AML-193 (cell line): ENCODE measurements at regions not wholly inside any gene's neighbourhood (a gene's known extent, or its start where the extent isn't known, plus 50 kb on each side); places are given as distances from the start of the nearest gene placed in this dataset.
A peak's percentile ranks its signal among the peaks of the same experiment; 100 is the strongest.

Experiments
- DNase-seq, 2 experiments: peaks; one replicate each; lab custom pipeline; 2025; lab: John Stamatoyannopoulos, UW

DNA sequence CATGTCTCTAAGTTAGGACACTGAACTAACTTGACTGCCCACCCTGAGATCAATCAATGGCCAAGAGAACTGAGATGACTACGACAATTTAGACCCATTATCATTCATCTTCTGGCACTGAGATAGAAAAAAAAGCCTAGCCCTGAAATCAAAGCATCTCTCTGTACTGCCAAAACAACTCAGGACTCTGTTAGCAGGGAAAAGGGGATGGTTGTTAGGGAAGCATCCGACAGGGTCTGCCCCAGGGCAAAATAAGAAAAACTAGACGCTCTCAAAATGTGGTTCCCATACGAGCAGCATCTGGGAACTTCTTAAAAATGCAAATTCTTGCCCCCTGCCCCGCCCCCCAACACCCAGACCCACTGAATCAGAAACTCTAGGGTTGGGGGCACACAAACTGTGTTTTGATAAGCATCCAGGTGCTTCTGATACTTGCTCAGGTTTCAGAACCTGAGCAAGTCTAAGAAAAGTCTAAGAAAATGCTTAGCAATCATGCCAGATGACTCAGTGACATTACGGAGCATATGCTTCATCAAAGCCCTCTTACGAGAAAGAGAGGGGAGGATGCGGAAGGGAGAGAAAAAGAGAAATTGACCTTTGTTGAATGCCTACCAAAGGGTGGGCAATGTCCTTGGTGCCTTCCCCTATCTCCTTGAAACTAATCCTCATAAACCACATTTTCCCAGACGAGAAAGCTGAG lies 172.8 kb upstream of the HES1 start:
- DNase-seq, result no peak

DNA sequence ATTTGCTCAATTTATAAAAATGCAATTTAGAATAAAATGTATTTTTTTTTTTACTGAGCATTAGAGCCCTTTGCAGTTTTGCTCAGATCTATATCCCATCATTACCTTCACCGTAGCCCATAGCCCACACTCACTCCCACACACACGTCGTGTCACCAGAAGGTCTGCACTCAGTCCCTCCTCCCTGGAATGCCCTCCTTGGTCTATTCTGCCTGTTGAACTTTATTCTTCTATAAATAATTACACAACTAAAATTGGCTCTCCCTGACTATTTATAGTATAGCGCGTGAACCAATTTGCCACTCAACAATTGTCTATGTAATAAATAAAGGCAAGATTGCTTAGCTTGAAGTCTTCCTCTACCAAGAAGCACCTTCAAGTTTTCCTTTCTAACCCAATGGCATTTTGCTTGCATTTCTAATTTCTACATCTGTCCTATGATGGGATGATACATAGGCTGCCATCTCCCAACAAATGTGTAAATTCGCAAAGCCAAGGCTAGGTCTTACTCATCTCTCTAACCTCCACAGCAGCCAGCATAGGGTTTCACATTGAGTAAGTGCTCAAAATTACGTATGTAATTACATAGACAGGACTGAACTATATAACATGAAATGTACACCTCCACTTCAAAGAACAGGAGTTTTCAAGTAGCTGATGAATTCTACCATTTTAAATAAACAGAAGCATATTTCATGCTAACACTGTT lies 172.0 kb upstream of the HES1 start:
- DNase-seq, result no peak

DNA sequence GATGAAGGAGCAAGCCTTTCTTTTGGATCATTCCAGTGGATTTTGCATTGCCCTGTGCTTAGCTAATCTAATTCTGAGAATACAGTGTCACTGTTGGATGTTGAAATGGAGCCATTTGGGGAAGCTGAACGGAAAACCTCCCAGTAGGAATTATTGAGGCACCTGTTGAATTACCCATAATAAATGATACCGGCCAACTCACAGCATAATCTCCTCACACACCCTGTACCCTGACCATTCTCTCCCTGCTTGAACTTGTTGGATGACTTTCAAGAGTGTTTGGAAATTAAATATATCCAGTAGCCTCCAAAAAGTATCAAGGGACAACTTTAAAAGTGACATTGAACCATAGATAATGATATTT lies 171.4 kb upstream of the HES1 start:
- no peak for DNase-seq

DNA sequence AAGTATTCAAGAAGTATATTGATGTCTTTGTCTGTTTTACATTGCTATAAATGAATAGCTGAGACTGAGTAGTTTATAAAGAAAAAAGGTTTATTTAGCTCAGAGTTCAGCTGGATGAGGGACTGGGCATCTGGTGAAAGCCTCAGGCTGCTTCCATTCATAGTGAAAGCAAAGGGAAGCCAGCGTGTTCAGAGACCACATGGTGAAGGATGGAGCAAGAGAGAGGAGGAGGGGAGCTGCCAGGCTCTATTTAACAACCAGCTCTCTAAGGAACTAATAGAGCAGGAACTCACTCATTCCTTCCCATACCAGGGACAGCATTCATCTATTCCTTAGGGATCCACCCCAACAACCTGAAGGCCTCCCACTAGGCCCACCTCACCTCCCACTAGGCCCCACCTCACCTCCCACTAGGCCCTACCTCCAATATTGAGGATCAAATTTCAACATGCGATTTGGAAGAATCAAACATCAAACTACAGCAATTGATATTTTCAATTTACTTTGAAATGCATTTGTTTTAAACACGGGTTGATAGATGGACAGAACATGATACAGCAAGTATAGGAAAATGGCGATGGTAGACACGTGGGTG lies 167.5 kb upstream of the HES1 start:
- no peak for DNase-seq

DNA sequence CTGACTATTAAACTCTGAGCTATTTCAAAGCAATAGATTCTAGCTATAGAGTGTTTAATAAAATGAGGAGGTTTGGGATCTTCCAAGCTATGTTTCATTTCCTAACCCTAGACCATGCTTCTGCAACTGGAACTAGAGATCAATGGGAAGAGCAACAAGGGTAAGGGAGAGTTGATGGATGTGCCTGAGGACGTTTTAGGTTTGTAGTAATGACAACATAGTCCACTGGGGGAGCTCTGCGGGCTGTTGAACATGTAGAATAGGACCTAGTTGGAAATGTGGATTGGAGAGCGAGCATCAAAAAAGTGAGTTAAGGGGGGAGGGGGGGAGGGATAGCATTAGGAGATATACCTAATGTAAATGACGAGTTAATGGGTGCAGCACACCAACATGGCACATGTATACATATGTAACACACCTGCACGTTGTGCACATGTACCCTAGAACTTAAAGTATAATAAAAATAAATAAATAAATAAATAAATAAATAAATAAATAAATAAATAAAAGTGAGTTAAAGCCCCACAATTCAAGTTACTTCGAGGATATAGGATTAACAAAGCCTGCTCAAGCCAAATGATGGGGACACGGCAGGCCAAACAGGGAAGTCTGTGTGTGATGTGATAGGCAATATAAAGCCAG lies 165.7 kb upstream of the HES1 start:
- DNase-seq, result peak; percentile 60 to 65

DNA sequence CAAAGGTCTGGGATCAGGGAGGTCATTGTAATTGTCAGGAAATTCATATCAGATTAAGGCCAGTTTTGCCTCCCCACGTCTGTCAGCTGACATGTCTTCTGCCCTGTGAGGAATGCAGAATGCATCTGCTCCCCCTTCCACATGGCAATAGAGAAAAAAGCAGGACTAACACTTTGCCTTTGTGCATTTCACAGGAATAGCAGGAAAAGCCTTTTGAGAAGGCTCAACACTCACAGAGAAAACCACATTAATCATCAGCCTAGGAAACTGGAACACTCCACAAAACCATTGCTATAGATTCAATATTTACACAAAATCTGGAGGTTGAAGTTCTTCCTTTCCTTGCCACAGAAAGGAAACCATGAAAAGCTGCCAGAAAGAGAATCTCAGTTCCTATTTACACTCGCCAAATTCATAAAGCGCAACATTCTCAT lies 165.2 kb upstream of the HES1 start:
- no peak for DNase-seq

DNA sequence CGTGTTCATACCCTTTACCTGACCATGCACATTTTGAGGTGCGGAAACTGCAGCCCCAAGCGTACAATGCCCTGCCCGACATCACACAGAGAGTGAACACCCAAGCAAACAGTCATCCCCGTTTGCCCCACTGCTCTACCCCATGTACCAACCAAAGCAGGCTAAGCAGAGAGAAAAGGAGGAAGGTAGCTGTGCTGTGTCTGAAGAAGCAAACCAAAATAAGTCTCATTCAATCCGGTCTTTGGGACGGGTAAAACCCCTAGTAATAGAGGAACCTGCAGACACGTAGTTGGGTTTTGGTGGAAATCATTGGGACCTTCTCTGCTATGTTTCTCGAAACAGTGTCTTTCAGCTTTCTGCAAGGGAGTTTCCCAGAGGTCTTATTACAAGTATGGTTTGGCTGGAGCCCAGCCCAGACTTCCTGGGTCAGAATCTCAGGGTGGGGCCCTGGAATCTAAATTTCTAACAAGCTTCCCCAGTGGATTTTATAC lies 164.6 kb upstream of the HES1 start:
- no peak for DNase-seq

DNA sequence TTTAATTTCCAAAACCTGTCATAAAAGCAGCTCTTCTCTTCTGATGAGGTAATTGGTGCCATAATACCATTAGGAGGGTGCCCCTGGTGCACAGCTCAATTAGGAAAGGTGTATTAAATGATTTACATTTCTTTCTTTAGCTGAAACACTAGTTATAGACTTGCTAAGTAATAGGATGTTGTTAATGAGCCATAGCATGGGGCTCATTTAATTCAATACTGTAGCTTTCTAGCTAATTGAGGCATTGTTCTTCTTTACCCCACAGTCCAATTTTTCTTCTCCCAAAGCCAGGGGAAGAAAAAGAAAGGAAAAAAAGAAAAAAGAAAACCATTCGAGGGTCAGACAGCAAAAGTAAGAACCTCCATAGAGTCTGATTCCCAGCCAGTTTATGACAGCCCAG lies 164.0 kb upstream of the HES1 start:
- no peak for DNase-seq

DNA sequence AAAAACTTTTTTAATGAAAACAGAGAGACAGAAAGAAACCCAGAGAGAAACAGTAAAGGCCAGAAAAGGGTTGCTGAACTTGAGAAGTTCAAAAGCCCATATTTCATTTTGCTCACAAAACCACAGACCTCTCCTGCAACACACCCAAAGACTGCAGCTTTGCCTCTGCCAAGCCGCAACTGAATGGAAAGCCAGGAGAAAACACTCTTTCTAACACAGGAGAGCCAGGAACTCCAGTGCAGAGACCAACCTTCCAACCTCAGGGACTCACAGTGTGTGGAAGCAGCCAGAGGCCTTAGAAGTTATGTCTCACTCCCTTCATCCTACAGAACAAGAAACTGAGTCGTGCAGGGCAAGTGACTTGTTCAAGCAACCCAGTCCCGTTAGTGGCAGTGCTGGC lies 163.1 kb upstream of the HES1 start:
- no peak for DNase-seq

DNA sequence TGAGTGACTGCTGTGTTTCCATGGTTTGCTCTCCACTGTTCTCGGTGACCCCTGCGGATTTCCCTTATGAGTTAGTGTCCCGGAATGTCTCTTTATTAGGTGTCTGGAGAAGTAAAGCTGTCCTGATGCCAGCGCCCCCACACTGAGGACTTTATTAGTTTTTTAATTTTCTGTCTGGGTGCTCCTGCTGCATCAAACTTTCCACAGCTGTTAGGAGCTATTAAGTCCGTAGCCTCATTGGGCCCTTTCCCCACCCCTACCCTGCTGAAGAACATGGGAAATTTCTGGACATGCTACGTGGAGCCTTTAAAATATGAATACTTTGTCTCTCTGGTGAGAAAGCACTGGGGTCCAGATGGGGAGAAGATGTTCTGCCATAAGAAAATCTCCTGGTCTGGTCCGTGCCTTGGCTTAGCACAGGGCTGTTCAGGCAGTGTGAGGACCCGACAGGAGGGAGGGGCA lies 161.7 kb upstream of the HES1 start:
- DNase-seq, result no peak

DNA sequence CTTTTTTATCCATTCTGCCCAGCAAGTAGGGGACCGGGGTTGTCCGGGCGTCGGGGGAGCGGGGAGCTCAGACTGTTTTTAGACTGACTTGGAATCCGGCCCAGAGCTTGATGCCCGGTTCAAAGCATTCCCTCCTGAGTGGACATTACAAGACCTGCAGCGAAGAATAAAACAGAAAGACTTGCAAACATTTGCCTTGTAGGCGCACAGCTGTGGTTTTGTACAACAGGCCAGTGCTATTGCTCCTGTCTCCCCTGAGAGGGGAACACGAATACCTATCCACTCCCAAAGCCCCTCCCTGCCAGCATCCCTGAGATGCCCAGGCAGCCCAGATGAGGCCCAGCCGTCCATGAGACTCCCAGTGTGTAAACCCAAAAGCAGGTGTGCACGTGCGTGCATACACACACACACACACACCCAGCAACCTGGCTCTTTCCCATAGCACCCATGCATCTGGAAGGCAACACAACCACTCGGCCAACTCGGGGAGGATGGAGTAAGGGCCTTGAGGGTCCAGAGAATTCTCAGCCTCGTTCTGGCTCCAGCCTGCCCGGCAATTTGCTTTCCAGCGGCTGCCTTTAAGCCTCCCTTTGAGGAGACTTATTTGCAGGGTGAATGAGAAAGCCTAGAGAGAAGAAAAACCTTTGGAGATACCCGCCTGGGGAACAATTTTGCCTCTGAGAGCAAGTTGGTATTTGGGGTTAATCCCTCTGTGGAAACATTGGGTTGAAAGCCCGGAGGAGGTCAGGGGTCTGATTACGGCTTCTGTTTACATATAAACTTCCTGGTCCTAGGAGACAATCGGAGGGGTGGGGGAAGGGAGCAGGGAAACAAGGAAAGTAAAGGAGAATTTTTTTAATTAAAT lies 161.0 kb upstream of the HES1 start:
- DNase-seq, result no peak

DNA sequence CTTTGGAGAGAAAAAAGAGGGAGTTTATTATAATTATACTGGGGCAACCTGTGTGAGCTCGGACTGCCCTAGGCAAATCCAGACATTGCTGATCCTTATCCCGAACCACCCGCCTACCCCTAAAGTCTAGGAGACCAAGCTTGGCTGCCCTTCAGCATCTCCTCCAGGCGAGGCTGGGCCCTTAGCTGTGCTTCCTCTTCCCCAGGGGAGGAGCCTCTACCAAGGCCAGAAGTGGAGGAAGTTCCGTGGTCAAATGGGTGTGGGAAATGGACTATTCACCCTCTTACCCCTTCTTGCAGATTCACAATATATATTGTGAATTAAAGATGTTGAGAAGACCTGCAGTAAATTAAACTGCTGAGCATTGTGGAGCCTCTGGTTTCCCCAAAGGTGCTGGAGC lies 158.3 kb upstream of the HES1 start:
- DNase-seq, result peak in 1 of 2 experiments; percentile 18

DNA sequence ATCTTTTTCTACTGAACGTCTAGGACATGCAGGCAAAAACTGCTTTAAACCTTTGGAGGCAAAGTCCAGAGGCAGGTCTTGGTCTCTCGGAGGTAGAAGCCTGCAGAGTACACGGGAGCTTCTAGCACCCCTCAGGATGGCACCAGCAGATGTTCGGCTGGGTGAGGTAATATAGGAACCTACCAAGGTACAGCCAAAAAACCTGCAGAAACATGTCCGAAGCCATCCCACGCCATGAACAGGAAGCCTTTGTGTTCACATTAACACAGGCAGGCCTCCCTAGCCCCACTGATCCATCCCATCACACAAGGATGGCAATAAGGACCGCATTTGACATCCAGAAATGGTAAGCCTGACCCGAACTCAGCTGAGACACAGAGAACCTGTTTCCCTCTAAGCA lies 157.9 kb upstream of the HES1 start:
- DNase-seq, result no peak

DNA sequence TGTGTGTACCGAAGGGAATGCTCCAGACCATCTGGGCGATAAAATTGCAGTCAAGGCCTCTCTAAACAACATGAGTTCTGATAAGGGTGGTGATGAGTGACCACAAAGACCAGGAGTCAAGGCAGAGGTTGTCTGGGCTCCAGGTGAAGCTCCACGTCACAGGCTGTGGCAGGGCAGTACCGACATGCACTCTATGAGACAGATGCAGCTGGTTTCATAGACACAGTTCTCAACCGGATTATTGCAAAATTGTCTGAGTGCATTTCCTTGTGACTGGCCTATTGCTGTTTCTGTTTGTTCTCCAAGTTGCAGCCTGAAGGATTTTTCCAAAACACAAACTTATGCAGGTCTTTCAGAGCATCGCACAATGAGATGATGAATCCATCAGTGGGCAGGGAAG lies 157.5 kb upstream of the HES1 start:
- no peak for DNase-seq

DNA sequence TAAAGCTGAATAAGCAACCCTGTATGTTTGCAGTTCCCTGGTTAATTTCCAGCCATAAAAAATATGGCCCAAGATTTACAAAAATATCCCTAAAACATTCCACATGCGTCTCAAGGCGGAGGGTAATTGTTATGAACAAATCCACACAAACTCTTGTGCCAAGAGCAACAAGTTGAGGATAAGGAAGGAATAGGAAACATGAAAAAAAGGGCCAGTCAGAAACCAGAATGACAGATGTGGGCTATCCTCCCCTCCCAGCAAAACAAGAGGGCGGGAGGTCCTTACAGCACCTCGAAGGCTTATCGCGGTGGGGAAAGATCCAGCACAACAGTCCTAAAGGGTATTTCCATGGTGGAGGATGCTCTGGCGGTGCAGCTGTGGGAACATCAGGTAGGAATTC lies 155.6 kb upstream of the HES1 start:
- no peak for DNase-seq

DNA sequence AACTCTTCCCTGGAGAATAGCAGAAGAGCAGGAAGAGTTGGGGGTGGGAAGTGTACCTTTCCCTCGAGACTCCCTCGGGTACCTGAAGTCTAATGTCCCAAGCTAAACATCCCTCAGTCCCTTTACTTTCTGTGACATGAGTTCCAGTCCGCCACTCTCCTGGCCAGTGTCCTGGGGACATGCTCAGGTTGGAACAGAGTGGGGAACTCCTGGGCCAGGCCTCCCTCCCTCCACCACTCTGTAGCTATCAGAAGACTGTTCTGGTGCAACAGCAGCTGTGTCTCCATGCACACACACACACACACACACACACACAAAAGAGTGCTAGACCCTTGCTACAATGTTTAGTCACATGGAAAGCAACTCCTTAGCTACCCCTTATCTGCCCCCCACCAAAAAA lies 155.0 kb upstream of the HES1 start:
- no peak for DNase-seq

DNA sequence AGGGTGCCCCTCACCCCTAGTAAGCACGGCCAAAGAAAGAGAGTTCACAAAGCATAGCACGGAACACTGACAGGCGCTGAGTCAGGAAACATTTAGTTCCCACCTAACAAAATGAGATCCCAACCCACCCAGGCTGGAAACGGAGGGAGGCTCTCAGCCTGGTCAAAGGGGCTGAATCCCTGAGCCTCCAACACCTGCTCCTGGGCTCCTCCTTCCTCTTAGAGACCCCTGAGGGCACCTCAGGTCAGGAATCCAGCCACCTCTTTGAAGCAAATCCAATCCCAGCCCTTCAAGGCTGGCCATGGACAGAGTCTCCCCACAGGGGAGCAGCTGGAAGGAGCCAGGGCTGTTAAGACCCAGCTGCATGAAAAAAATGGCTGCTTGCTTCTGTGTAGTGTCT lies 154.4 kb upstream of the HES1 start:
- no peak for DNase-seq

DNA sequence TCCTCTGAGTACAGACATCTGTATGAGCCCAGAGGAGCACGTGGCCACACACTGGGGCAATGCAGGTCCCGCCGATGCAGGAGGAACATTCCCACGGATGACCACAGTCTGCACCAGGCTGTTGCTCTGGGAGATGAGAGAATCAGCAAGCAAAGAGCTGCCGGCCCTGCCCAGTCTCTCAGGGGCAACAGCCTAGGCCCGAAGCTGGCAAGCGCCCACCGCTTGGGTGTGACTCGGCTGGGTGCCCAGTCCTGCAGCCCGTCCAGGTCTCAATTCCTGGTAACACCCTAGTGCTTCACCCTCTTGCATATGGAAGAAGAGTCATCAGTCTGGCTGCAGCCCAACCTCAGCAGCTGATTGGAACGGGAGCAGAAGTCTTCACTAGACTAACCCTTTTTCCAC lies 153.7 kb upstream of the HES1 start:
- no peak for DNase-seq

DNA sequence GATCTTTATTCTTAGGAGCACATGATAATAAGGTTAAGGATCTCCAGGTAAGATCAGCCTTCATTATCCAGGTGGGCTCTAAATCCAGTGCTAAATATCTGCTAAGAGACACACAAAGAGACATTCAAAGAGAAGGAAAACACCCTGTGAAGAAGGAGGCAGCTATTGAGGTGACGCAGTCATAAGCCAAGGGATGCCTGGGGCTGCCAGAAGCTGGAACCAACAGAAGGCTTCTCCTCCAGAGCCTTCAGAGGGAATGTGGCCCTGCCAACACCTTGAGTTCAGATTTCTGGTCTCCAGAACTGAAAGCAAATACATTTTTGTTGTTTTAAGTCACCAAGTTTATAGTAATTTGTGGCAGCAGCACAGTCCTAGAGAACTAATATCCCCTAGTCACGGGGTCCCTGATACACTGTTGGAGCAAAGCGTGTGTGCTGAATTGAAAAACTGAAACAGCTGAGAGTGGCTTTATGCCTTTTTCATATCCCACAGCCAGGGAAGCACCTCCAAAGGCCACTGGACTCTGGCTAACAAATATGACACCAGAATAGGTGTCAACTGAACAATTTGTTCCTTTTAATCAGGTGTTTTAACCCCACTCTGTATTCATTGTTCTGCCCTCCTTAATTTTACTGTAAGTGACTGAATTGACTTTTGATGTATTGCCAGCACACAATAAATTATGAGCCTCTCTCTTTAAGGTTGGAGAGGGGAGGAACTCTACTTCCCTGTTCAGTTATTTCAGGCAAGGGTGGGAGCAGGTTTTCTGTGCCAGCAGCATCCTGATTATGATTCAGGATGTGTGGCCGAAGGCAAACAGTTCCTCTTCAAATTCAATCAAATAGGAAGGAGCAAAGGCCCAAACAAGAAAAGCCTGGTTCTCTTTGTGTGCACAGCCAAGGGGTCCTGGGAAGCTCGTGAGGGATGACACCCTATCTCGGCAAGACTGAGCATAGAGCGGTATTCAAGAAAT lies 151.8 kb upstream of the HES1 start:
- DNase-seq, result no peak

DNA sequence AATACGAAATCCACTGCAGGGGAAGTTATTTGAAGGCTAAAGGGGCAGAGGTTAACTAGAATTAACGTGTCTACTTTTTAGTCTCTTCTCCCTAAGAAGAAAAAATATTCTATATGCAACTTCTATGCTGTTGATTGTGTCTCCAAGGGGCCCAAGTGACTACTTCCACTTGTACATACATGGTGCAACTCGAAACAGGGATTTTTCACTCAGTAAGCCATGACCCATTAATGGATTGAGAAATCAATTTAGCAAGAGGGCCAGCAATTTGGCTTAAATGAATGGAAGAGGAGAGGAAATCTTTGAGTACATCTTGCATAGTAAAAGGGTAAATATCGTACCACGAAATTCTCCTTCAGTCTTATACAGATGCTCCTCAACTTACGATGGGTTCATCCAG lies 151.1 kb upstream of the HES1 start:
- DNase-seq, result no peak

DNA sequence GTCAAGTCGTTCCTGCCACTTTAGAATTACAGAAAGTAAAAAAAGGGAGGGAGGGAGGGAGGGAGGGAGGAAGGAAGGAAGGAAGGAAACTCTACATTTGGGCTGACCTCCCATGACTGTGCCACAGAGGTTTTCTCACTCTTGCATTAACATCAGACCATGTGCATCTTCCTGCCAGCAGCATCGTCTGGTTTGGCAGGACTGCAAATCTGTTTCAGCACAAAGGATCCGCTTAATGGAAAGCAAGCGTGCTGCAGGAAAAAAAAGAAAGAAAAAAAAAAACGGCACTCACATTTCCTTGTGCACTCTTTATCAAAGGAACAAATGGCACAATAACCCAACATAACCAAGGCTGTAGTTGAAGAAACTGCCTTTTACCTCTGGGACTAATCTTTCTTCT lies 148.8 kb upstream of the HES1 start:
- no peak for DNase-seq
